Spleen (tissue), 7 donors: ENCODE measurements at regions not wholly inside any gene's neighbourhood (a gene's known extent, or its start where the extent isn't known, plus 50 kb on each side); places are given as distances from the start of the nearest gene placed in this dataset.

Experiments used
- POLR2AphosphoS5 ChIP-seq, 3 donors: sonication (generic); formaldehyde crosslinking; IDR thresholded peaks; one replicate each; pipeline ENCODE4 v1.5.1; 2017; ENCODE audit warnings: antibody characterized with exemption in 3 of 3
- TF ChIP-seq, protein P1 (sequence below), 11 experiments: fragments of 200-600 bp in 7 of 11; fragments of 450-650 bp in 4 of 11; sonication (generic) in 4 of 11; IDR thresholded peaks in 8 of 11; conservative IDR thresholded peaks in 3 of 11; 1 replicate in 7 of 11; 2 replicates in 4 of 11; pipeline versions ENCODE4 v1.4.0 to v1.8.0; 2016 to 2021; ENCODE audit warnings: antibody characterized with exemption in 11 of 11, inconsistent platforms in 4 of 11, mild to moderate bottlenecking in 1 of 11
- donor health status: DM: no; HTN: no; CAD: no; lungs with moderate emphysema.
- donor health status: DM: no; HTN: no; CAD: no.
- donor health status: DM: no; HTN: no; CAD: no.

DNA sequence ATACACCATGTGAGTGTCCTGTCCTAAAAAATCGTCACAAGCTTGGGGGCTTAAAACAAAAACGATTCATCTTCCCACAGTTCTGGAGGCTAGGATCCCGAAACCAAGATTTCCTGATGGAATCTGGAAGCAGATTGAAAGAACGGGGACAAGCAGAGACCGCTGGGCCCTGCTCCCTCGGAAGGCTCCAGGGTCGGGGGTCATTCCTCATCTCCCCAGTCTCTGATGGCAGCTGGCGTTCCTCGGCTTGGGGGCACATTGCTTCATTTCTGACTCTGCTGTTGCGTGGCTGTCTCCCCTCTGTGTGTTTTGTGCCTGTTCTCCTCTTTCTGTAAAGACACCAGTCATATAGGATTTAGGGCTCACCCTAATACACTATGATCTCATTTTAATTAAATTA, 114.2 kb upstream of the TMPRSS2 start:
- TF ChIP-seq POLR2AphosphoS5 (IDR thresholded peaks at IDR 0.05): no peak
- TF ChIP-seq, protein P1, sequence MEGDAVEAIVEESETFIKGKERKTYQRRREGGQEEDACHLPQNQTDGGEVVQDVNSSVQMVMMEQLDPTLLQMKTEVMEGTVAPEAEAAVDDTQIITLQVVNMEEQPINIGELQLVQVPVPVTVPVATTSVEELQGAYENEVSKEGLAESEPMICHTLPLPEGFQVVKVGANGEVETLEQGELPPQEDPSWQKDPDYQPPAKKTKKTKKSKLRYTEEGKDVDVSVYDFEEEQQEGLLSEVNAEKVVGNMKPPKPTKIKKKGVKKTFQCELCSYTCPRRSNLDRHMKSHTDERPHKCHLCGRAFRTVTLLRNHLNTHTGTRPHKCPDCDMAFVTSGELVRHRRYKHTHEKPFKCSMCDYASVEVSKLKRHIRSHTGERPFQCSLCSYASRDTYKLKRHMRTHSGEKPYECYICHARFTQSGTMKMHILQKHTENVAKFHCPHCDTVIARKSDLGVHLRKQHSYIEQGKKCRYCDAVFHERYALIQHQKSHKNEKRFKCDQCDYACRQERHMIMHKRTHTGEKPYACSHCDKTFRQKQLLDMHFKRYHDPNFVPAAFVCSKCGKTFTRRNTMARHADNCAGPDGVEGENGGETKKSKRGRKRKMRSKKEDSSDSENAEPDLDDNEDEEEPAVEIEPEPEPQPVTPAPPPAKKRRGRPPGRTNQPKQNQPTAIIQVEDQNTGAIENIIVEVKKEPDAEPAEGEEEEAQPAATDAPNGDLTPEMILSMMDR (IDR thresholded peaks at IDR 0.05 in 8 of 11, conservative IDR thresholded peaks at IDR 0.05 in 3 of 11): no peak
